HUES64 (cell line): ENCODE measurements at regions not wholly inside any gene's neighbourhood (a gene's known extent, or its start where the extent isn't known, plus 50 kb on each side); places are given as distances from the start of the nearest gene placed in this dataset.
A peak's percentile ranks its signal among the peaks of the same experiment; 100 is the strongest.

ENCODE experiments used
- H3K27ac ChIP-seq: 2 replicates; pipeline ENCODE4 v1.7.0; 2013; ENCODE audit warnings: low read depth, low read length, inconsistent platforms
- H3K27me3 ChIP-seq: 2 replicates; pipeline ENCODE4 v1.6.1; 2013; ENCODE audit warnings: mild to moderate bottlenecking, low read length; ENCODE audit not compliant: insufficient read depth
- H3K36me3 ChIP-seq: 2 replicates; pipeline ENCODE4 v1.6.1; 2013; ENCODE audit warnings: mild to moderate bottlenecking, low read length; ENCODE audit not compliant: insufficient read depth
- H3K4me1 ChIP-seq: 2 replicates; pipeline ENCODE4 v1.6.1; 2013; ENCODE audit warnings: mild to moderate bottlenecking, low read length, moderate library complexity; ENCODE audit not compliant: insufficient read depth
- H3K4me3 ChIP-seq: 2 replicates; pipeline ENCODE4 v1.5.1; 2013; ENCODE audit warnings: mild to moderate bottlenecking, low read length, moderate library complexity
- H3K9ac ChIP-seq: 2 replicates; pipeline ENCODE4 v1.6.1; 2013; ENCODE audit warnings: mild to moderate bottlenecking, low read depth, low read length
- H3K9me3 ChIP-seq: 2 replicates; pipeline ENCODE4 v1.6.1; 2013; ENCODE audit warnings: low read depth, low read length; ENCODE audit not compliant: insufficient read depth
- WGBS: fragments of 150-250, 120-280 bp; methylation state at CpG from one replicate; pipeline ENCODE4 v1.1.7; 2013; ENCODE audit warnings: missing lambda C conversion rate; 5-methylcytosine and 5-hydroxymethylcytosine counted together

DNA sequence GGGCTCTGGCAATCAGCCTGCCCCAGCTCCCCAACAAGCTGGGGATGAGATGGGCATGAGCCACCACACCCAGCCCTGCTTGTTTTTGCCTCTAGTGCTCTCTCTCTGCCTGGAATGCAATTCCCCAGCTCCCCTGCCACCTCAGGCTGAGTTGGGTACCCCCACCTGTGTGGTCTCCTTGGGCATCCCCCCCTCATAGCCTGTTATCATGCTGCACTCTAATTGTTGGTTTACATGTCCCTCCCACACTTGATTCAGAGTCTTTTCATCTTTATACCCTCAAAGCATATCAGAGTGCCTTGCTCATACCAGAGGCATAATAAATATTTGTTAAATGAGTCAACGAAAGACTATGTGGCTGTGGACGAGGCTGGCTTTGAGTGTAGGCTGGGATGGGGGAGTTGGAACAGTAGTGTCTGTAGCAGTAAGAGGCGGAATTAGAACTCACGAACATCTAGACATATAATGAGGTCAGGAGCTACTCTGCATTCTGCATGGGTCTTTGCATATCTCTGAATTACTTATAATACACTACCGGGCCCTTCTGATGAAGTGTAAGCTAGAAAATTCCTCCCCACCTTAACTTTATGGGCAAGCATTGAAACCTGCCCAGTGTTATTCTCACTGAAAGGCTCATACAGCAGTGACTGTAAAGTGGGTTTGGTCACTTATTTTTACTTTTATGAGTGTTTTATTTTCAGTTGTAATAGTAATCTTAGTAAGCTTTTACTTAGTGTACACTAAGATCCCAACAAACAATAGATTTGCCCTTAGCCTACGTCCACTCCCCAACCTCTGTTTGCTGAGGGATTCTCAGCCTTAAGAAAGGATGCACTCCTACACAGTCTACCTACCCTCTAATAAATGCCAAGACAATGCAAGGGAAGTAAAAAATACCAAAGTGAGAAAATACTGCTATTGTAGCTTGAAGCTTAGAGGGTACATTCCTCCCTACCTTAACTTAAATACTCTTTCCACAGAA, 58.7 kb downstream of the EDN1 start:
- Histone ChIP-seq H3K4me3 (no peak overlapping the region), H3K9ac (no peak overlapping the region), H3K27me3 (no peaks in the 10 kb centered on the region), H3K36me3 (no peaks in the 10 kb centered on the region), H3K9me3 (peaks cover 28% of the 10 kb centered on the region), H3K4me1 (no peaks in the 10 kb centered on the region), H3K27ac (no peak overlapping the region)
- WGBS: 87% methylated on average over 6 of the region's 6 CpGs

GRCh38 chr6:12350644-12351170, 60.5 kb downstream of the EDN1 start:
- H3K36me3 ChIP-seq: no peaks in the 10 kb centered on the region
- no peaks in the 10 kb centered on the region for H3K27me3 ChIP-seq
- peak overlapping the region; percentile 81; the same call in 1 of the 2 replicates for H3K27ac ChIP-seq
- WGBS: 96% methylated on average over 1 of the region's 1 CpG
- peaks cover 28% of the 10 kb centered on the region for H3K9me3 ChIP-seq
- no peak overlapping the region for H3K9ac ChIP-seq
- H3K4me1 ChIP-seq: peaks cover 15% of the 10 kb centered on the region
- no peak overlapping the region for H3K4me3 ChIP-seq

- Histone ChIP-seq H3K36me3 (no peaks in the 10 kb centered on the region), H3K27ac (peak overlapping the region; percentile 90), H3K4me1 (peaks cover 15% of the 10 kb centered on the region), H3K4me3 (no peak overlapping the region), H3K9me3 (peaks cover 28% of the 10 kb centered on the region), H3K27me3 (no peaks in the 10 kb centered on the region), H3K9ac (no peak overlapping the region)
Measured at GRCh38 chr6:12351672-12352071, 61.5 kb downstream of the EDN1 start.

DNA sequence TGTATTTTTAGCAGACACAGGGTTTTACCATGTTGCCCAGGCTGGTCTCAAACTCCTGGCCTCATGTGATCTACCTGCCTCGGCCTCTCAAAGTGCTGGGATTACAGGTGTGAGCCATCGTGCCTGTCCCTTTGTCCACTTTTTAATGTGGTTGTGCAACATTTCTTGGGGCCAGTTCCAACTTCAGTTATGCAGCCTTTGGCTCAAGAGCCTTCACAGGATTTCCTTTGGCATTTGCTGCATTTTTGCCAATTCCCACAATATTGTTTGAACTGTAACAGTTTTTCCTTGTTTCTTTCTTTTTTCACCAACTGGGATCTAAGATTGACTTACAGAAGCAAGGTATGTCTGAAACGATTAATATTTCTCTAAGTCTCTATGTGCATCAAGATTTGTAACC, 63.6 kb downstream of the EDN1 start:
- no peak overlapping the region for H3K4me3 ChIP-seq
- H3K27ac ChIP-seq: no peak overlapping the region
- peaks cover 28% of the 10 kb centered on the region for H3K9me3 ChIP-seq
- H3K9ac ChIP-seq: no peak overlapping the region
- no peaks in the 10 kb centered on the region for H3K36me3 ChIP-seq
- H3K27me3 ChIP-seq: no peaks in the 10 kb centered on the region
- 95% methylated on average over 3 of the region's 3 CpGs for WGBS
- H3K4me1 ChIP-seq: peaks cover 15% of the 10 kb centered on the region

GRCh38 chr6:12354499-12354898, 64.3 kb downstream of the EDN1 start:
- Histone ChIP-seq H3K9me3 (peaks cover 28% of the 10 kb centered on the region), H3K9ac (no peak overlapping the region), H3K27ac (peak overlapping the region; percentile 40), H3K4me3 (no peak overlapping the region), H3K27me3 (no peaks in the 10 kb centered on the region), H3K4me1 (peaks cover 15% of the 10 kb centered on the region), H3K36me3 (no peaks in the 10 kb centered on the region)
- 13% methylated on average over 2 of the region's 3 CpGs for WGBS

DNA sequence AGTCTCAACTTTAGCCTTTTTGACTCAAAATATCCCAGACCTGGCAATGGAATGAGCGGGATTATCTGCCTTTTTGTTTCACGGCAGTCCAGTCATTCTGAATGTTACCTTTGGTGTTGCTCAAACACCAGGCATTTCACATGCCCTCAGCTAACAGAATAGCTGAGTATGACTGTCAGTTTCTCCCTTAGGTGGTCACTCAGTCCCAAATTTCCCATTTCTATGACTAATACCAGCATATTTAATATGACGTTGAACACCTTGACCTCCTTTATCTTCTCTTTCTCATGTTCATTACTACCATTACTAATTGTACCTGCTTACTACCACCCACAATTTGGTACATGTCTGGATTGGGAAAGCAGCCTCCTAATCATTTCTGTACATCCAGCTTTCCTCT, 65.2 kb downstream of the EDN1 start:
- WGBS: 90% methylated on average over 3 of the region's 3 CpGs
- Histone ChIP-seq H3K4me3 (no peak overlapping the region), H3K27me3 (no peaks in the 10 kb centered on the region), H3K27ac (peak overlapping the region; percentile 40), H3K9ac (no peak overlapping the region), H3K9me3 (peaks cover 24% of the 10 kb centered on the region), H3K36me3 (no peaks in the 10 kb centered on the region), H3K4me1 (peaks cover 15% of the 10 kb centered on the region)

GRCh38 chr6:12356431-12356830, 66.3 kb downstream of the EDN1 start:
- Histone ChIP-seq H3K4me1 (peaks cover 15% of the 10 kb centered on the region), H3K9me3 (peaks cover 13% of the 10 kb centered on the region), H3K36me3 (no peaks in the 10 kb centered on the region), H3K9ac (no peak overlapping the region), H3K4me3 (no peak overlapping the region), H3K27me3 (no peaks in the 10 kb centered on the region), H3K27ac (no peak overlapping the region)
- WGBS: 97% methylated on average over 3 of the region's 3 CpGs

- Histone ChIP-seq H3K9ac (no peak overlapping the region), H3K9me3 (peaks cover 6% of the 10 kb centered on the region; the same call in 1 of the 2 replicates), H3K36me3 (no peaks in the 10 kb centered on the region), H3K4me3 (no peak overlapping the region), H3K4me1 (peaks cover 15% of the 10 kb centered on the region), H3K27me3 (no peaks in the 10 kb centered on the region), H3K27ac (no peak overlapping the region)
- 96% methylated on average over 11 of the region's 11 CpGs for WGBS
Measured at GRCh38 chr6:12356983-12357972, 67.1 kb downstream of the EDN1 start.

DNA sequence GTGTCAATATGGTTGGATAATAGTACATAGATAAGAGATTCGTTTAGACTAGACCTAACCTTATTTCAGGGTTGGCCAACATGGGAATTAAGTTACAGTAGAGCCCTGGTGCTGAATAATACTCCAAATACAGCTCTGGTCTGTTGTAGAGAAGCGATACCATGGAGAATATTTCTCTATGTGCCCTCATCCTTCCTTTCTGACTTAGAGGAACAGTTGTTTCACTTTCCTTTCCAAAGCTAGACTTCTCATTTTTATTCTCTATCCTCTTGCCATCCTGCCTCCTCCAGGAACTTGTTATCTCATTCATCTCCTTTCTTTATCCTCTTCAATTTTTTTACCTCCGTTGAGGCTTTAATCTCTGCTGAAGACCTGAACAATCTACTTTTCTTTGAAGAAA, 68.9 kb downstream of the EDN1 start:
- Histone ChIP-seq H3K27ac (no peak overlapping the region), H3K4me3 (no peak overlapping the region), H3K9me3 (no peaks in the 10 kb centered on the region), H3K27me3 (no peaks in the 10 kb centered on the region), H3K36me3 (no peaks in the 10 kb centered on the region), H3K4me1 (peaks cover 13% of the 10 kb centered on the region), H3K9ac (no peak overlapping the region)
- 95% methylated on average over 3 of the region's 3 CpGs for WGBS

GRCh38 chr6:12361042-12361765, 71.0 kb downstream of the EDN1 start:
- H3K4me3 ChIP-seq: no peak overlapping the region
- WGBS: 96% methylated on average over 2 of the region's 2 CpGs
- H3K9ac ChIP-seq: no peak overlapping the region
- no peak overlapping the region for H3K27ac ChIP-seq
- no peaks in the 10 kb centered on the region for H3K36me3 ChIP-seq
- no peaks in the 10 kb centered on the region for H3K9me3 ChIP-seq
- peaks cover 12% of the 10 kb centered on the region for H3K4me1 ChIP-seq
- H3K27me3 ChIP-seq: no peaks in the 10 kb centered on the region
